Kidney (tissue), 13 donors: ENCODE measurements at regions not wholly inside any gene's neighbourhood (a gene's known extent, or its start where the extent isn't known, plus 50 kb on each side); places are given as distances from the start of the nearest gene placed in this dataset.
A peak's percentile ranks its signal among the peaks of the same experiment; 100 is the strongest.

Experiments used
- DNase-seq, 5 donors: peaks; one replicate each; pipeline ENCODE4 v3.0.0-alpha.2; 2013 to 2020
- FAIRE-seq: peaks from 2 replicates; lab custom pipeline; 2012; peaks lifted over from hg19 to GRCh38; lab: Jason Lieb, UNC
- H3K27ac ChIP-seq, 2 donors: one replicate each; pipeline ENCODE4 v1.7.0; 2013; ENCODE audit warnings: low read depth in 2 of 2, low read length in 2 of 2, inconsistent platforms in 1 of 2
- H3K27me3 ChIP-seq: one replicate; pipeline ENCODE4 v1.7.1; 2013; ENCODE audit warnings: low read length, inconsistent platforms; ENCODE audit not compliant: control insufficient read depth, insufficient read depth
- H3K36me3 ChIP-seq, 3 donors: one replicate each; pipeline versions ENCODE4 v1.7.0 to v1.7.1; 2013; ENCODE audit warnings: low read length in 3 of 3, control low read depth in 1 of 3, inconsistent platforms in 1 of 3; ENCODE audit not compliant: insufficient read depth in 3 of 3, control insufficient read depth in 2 of 3
- H3K4me1 ChIP-seq, 3 donors: one replicate each; pipeline versions ENCODE4 v1.7.0 to v1.7.1; 2013; ENCODE audit warnings: low read length in 3 of 3, inconsistent platforms in 1 of 3, low read depth in 1 of 3; ENCODE audit not compliant: control insufficient read depth in 2 of 3, insufficient read depth in 2 of 3
- H3K4me3 ChIP-seq, 3 donors: one replicate each; pipeline versions ENCODE4 v1.7.0 to v1.8.1; 2013; ENCODE audit warnings: low read length in 3 of 3, control low read depth in 1 of 3, inconsistent platforms in 1 of 3
- H3K9ac ChIP-seq, 3 donors: one replicate each; pipeline versions ENCODE4 v1.7.0 to v1.7.1; 2013; ENCODE audit warnings: low read length in 3 of 3, control low read depth in 1 of 3, inconsistent platforms in 1 of 3
- H3K9me3 ChIP-seq, 3 donors: one replicate each; pipeline versions ENCODE4 v1.7.0 to v1.7.1; 2013; ENCODE audit warnings: low read length in 3 of 3, control low read depth in 1 of 3, inconsistent platforms in 1 of 3; ENCODE audit not compliant: control insufficient read depth in 2 of 3, insufficient read depth in 1 of 3
- CTCF ChIP-seq: IDR thresholded peaks from 3 replicates; pipeline ENCODE4 v1.5.1; 2012; ENCODE audit warnings: mild to moderate bottlenecking, moderate library complexity, borderline replicate concordance; ENCODE audit not compliant: insufficient read depth; ENCODE audit errors: extremely low read depth
- intact Hi-C: fragments of 100-400 bp; cut with DNase I; formaldehyde crosslinking; loops from one replicate; pipeline ENCODE4 v1.11.1; 2022
- donor health status: control.
- donor health status: control.
- donor health status: control.
- donor health status: control.
- donor health status: control.
- donor health status: DM: yes; HTN: yes; CAD: no.
- donor health status: Normal renal cell carcinoma (clear cell type).

GRCh38 chr5:52692606-52693005 lies 95.1 kb upstream of the ITGA1 start:
- Histone ChIP-seq H3K9ac (no peak overlapping the region), H3K27me3 (no peaks in the 10 kb centered on the region)
- FAIRE-seq, result no peak

GRCh38 chr5:52693280-52693679 lies 94.4 kb upstream of the ITGA1 start:
- peak; percentile 53 for TF ChIP-seq CTCF
- FAIRE-seq, result no peak
- no peak overlapping the region for H3K9ac ChIP-seq
- DNase-seq, result peak in 2 of 5 donors; percentile 43 to 60
- H3K27me3 ChIP-seq, result no peaks in the 10 kb centered on the region
- intact Hi-C loops, result no loop called here
- no peaks in the 10 kb centered on the region for H3K4me1 ChIP-seq
- H3K36me3 ChIP-seq, result no peaks in the 10 kb centered on the region
- H3K27ac ChIP-seq, result no peak overlapping the region
- no peak overlapping the region for H3K4me3 ChIP-seq
- H3K9me3 ChIP-seq, result peaks cover 0 to 6% (median 0%) of the 10 kb centered on the region in 3 donors

More at GRCh38 chr5:52692606-52693005, 95.1 kb upstream of the ITGA1 start:
- no peaks in the 10 kb centered on the region for H3K4me1 ChIP-seq
- H3K9me3 ChIP-seq, result peaks cover 0 to 6% (median 0%) of the 10 kb centered on the region in 3 donors
- no peak for DNase-seq
- TF ChIP-seq CTCF, result no peak
- H3K36me3 ChIP-seq, result no peaks in the 10 kb centered on the region
- intact Hi-C loops, result no loop called here
- no peak overlapping the region for H3K4me3 ChIP-seq
- H3K27ac ChIP-seq, result no peak overlapping the region

- Histone ChIP-seq H3K4me1 (no peaks in the 10 kb centered on the region), H3K27me3 (no peaks in the 10 kb centered on the region), H3K9ac (no peak overlapping the region), H3K4me3 (no peak overlapping the region), H3K36me3 (no peaks in the 10 kb centered on the region), H3K27ac (no peak overlapping the region), H3K9me3 (peaks cover 0 to under 1% (median 0%) of the 10 kb centered on the region in 3 donors)
- no peak for TF ChIP-seq CTCF
- FAIRE-seq (no peak), DNase-seq (no peak)
- intact Hi-C loops, result no loop called here
These were observed 93.9 kb upstream of the ITGA1 start for GRCh38 chr5:52693836-52694235.

GRCh38 chr5:52694648-52695047 lies 93.1 kb upstream of the ITGA1 start:
- no peaks in the 10 kb centered on the region for H3K36me3 ChIP-seq
- H3K27ac ChIP-seq, result no peak overlapping the region
- intact Hi-C loops, result no loop called here
- FAIRE-seq (no peak), DNase-seq (no peak)
- H3K4me3 ChIP-seq, result no peak overlapping the region
- H3K9me3 ChIP-seq, result no peaks in the 10 kb centered on the region
- no peak overlapping the region for H3K9ac ChIP-seq
- no peaks in the 10 kb centered on the region for H3K4me1 ChIP-seq
- TF ChIP-seq CTCF, result no peak
- no peaks in the 10 kb centered on the region for H3K27me3 ChIP-seq
